ENCODE measurements at regions not wholly inside any gene's neighbourhood (a gene's known extent, or its start where the extent isn't known, plus 50 kb on each side); places are given as distances from the start of the nearest gene placed in this dataset.

- no peak for TF ChIP-seq CTCF (conservative IDR thresholded peaks at IDR 0.05; ENCODE audit: low read depth, low read length)
- TF ChIP-seq EZH2 (IDR thresholded peaks at IDR 0.05; ENCODE audit: low read length, unreplicated experiment), result no peak
Observed at GRCh38 chr6:8758412-8758811, 323.1 kb upstream of the SLC35B3 start.

Measured in PC-3 (cell line).